ENCODE measurements at regions not wholly inside any gene's neighbourhood (a gene's known extent, or its start where the extent isn't known, plus 50 kb on each side); places are given as distances from the start of the nearest gene placed in this dataset.
"Not testable (repeated sequence)": the region's sequence is repeated elsewhere in the genome, so short reads cannot be mapped to it uniquely, and the experiment has no call there.

DNA sequence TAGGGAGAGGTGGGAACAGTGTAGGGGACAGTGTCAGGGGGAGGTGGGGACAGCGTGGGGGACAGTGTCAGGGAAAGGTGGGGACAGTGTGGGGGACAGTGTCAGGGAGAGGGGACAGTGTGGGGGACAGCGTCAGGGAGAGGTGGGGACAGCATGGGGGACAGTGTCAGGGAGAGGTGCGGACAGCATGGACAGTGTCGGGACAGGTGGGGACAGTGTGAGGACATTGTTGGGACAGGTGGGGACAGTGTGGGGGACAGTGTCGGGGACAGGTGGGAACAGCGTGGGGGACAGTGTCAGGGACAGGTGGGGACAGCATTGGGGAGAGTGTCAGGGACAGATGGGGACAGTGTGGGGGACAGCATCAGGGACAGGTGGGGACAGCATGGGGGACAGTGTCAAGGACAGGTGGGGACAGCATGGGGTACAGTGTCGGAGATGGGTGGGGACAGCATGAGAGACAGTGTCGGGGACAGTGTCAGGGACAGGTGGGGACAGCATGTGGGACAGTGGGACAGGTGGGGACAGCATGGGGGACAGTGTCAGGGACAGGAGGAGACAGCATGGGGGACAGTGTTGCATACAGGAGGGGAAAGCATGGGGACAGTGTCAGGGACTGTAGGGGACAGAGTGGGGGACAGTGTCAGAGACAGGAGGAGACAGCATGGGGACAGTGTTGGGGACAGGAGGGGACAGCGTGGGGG is 139.0 kb downstream of the TMEM121 start:
- no peak overlapping the region for H3K4me3 ChIP-seq
- no peaks in the 10 kb centered on the region for H3K36me3 ChIP-seq
- intact Hi-C loops (cut with DNase I): no loop called here
- H3K4me1 ChIP-seq: peaks cover 0 to 10% (median 3%) of the 10 kb centered on the region in 3 donors
- no peaks in the 10 kb centered on the region for H3K9me3 ChIP-seq
- no peak overlapping the region for H3K27ac ChIP-seq
- TF ChIP-seq, protein P1, sequence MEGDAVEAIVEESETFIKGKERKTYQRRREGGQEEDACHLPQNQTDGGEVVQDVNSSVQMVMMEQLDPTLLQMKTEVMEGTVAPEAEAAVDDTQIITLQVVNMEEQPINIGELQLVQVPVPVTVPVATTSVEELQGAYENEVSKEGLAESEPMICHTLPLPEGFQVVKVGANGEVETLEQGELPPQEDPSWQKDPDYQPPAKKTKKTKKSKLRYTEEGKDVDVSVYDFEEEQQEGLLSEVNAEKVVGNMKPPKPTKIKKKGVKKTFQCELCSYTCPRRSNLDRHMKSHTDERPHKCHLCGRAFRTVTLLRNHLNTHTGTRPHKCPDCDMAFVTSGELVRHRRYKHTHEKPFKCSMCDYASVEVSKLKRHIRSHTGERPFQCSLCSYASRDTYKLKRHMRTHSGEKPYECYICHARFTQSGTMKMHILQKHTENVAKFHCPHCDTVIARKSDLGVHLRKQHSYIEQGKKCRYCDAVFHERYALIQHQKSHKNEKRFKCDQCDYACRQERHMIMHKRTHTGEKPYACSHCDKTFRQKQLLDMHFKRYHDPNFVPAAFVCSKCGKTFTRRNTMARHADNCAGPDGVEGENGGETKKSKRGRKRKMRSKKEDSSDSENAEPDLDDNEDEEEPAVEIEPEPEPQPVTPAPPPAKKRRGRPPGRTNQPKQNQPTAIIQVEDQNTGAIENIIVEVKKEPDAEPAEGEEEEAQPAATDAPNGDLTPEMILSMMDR (IDR thresholded peaks at IDR 0.05): no peak
- TF ChIP-seq POLR2A (IDR thresholded peaks at IDR 0.05): no peak
- no peaks in the 10 kb centered on the region for H3K27me3 ChIP-seq
- WGBS, 2 donors: 66 to 75% methylated on average over 8 to 9 of the region's 9 CpGs
- DNase-seq: no peak

DNA sequence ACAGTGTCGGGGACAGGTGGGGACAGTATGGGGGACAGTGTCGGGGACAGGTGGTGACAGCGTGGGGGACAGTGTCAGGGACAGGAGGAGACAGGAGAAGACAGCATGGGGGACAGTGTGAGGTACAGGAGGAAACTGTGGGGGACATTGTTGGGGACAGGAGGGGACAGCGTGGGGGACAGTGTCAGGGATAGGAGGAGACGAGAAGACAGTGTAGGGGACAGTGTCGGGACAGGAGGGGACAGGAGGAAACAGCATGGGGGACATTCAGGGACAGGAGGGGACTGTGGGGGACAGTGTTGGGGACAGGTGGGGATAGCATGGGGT is 139.5 kb downstream of the TMEM121 start:
- DNase-seq: no peak

DNA sequence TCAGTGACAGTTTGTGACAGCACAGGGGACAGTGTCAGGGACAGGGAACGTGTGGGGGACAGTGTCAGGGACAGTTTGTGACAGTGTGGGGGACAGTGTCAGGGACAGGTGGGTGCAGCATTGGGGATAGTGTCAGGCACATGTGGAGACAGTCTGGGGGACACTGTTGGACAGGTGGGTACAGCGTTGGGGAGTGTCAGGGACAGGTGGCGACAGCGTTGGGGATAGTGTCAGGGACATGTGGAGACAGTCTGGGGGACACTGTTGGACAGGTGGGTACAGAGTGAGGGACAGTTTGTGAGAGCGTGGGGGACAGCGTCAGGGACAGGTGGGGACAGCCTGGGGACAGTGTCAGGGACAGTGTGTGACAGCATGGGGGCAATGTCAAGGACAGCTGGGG is 140.0 kb downstream of the TMEM121 start:
- Histone ChIP-seq H3K27me3 (no peaks in the 10 kb centered on the region), H3K27ac (no peak overlapping the region), H3K4me3 (no peak overlapping the region), H3K4me1 (peaks cover 0 to 10% (median 3%) of the 10 kb centered on the region in 3 donors), H3K9me3 (no peaks in the 10 kb centered on the region), H3K36me3 (no peaks in the 10 kb centered on the region)
- TF ChIP-seq, protein P1 (IDR thresholded peaks at IDR 0.05): no peak
- no peak for TF ChIP-seq POLR2A (IDR thresholded peaks at IDR 0.05)
- 75 to 79% methylated on average over 6 of the region's 6 CpGs for WGBS, 2 donors
- intact Hi-C loops (cut with DNase I): no loop called here
- no peak for DNase-seq

More for the DNA sequence above, 139.5 kb downstream of the TMEM121 start:
- no peaks in the 10 kb centered on the region for H3K27me3 ChIP-seq
- no peaks in the 10 kb centered on the region for H3K36me3 ChIP-seq
- 75 to 78% methylated on average over 6 of the region's 6 CpGs for WGBS, 2 donors
- H3K4me1 ChIP-seq: peaks cover 0 to 10% (median 3%) of the 10 kb centered on the region in 3 donors
- TF ChIP-seq, protein P1 (IDR thresholded peaks at IDR 0.05): no peak
- TF ChIP-seq POLR2A (IDR thresholded peaks at IDR 0.05): no peak
- intact Hi-C loops (cut with DNase I): no loop called here
- no peak overlapping the region for H3K4me3 ChIP-seq
- H3K9me3 ChIP-seq: no peaks in the 10 kb centered on the region
- no peak overlapping the region for H3K27ac ChIP-seq

DNA sequence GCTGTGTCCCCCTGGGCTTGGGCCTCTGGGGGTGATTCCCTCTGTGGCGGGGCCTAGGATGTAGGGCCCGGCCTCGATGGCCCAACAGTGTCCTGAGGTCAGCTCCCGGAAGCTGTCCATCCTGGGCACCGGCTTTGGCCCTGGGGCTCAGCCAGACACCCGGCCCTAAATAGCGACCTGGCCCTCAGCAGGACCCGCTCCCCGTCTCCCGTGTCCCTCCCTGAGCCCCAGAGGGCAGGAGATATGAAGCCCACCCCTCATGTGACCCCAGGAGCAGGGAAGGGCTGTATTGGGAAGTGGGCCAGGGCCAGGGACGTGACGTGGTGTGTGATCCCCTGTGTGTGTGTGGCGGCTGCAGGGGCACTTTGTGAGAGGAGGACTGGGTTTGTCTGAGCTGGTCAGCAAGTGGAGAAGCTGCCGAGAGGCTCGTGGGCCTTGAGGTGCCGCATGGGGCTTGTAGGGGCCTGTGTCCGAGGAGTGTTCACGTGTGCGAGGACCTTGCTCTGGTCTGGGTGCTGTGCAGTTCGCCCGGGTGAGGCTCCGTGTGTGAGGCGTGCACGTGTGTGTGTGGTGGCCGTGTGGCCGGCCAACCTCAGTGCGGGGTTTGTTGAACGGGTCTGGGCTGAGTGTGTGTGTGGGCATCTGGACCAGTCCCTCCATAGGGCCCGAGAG is 140.7 kb downstream of the TMEM121 start:
- DNase-seq: not testable (repeated sequence)
- no CpG with 5 or more reads among the region's 29 CpGs for WGBS, 2 donors

DNA sequence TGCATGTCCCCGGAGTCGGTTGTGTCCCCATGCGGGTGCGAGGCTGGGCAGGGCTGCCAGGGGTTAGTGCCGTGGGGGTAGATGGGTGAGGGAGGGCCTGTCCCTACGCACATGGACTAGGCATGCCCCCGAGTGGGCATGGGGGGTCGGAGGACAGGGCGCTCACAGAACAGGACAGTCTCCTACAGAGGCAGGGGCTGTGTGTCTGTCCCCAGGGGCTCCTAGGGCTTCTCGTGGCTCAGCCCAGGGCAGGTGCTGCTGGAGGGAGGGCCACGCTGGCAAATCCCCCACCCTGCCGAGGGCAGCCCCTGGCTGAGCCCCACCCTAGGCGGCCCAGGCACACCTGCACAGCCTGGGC is 141.3 kb downstream of the TMEM121 start:
- H3K4me3 ChIP-seq; H3K27ac ChIP-seq; H3K4me1 ChIP-seq; H3K27me3 ChIP-seq; H3K9me3 ChIP-seq; DNase-seq; intact Hi-C loops (cut with DNase I); H3K36me3 ChIP-seq: not testable (repeated sequence)
- no CpG with 5 or more reads among the region's 13 CpGs for WGBS, 2 donors

More for the DNA sequence above, 140.7 kb downstream of the TMEM121 start:
- H3K27me3 ChIP-seq; H3K4me1 ChIP-seq; H3K36me3 ChIP-seq; H3K9me3 ChIP-seq; intact Hi-C loops (cut with DNase I); H3K27ac ChIP-seq; H3K4me3 ChIP-seq: not testable (repeated sequence)

DNA sequence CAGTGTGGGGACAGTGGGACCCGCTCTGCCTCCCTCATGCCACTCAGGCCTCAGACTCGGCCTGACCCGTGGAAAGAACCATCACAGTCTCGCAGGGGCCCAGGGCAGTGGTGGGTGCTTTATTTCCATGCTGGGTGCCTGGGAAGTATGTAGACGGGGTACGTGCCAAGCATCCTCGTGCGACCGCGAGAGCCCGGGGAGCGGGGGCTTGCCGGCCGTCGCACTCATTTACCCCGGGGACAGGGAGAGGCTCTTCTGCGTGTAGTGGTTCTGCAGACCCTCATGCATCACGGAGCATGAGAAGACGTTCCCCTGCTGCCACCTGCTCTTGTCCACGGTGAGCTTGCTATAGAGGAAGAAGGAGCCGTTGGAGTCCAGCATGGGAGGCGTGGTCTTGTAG is 141.6 kb downstream of the TMEM121 start:
- intact Hi-C loops (cut with DNase I); H3K9me3 ChIP-seq; H3K27me3 ChIP-seq; H3K27ac ChIP-seq; DNase-seq; H3K4me1 ChIP-seq; H3K4me3 ChIP-seq; H3K36me3 ChIP-seq: not testable (repeated sequence)
- WGBS, 2 donors: no CpG with 5 or more reads among the region's 22 CpGs

DNA sequence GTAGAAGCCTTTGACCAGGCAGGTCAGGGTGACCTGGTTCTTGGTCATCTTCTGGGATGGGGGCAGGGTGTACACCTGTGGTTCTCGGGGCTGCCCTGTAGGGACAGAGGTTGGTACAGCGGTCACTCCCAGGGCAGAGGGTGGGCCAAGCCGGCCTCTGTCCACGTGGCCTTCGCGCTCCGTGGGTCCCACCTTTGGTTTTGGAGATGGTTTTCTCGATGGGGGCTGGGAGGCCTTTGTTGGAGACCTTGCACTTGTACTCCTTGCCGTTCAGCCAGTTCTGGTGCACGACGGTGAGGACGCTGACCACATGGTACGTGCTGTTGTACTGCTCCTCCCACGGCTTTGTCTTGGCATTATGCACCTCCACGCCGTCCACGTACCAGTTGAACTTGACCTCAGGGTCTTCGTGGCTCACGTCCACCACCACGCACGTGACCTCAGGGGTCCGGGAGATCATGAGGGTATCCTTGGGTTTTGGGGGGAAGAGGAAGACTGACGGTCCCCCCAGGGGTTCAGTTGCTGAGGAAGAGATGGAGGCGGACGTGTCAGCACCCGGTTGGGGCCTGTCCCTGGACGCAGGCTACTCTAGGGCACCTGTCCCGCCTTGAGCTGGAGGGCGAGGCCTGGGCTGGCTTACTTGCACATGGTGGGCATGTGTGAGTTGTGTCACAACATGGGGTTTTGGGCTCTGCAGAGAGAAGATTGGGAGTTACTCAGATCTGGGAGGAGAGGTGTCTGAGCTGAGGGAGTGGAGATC is 142.3 kb downstream of the TMEM121 start:
- H3K9me3 ChIP-seq; H3K4me3 ChIP-seq; H3K27ac ChIP-seq; DNase-seq; H3K36me3 ChIP-seq; intact Hi-C loops (cut with DNase I); H3K4me1 ChIP-seq; H3K27me3 ChIP-seq: not testable (repeated sequence)
- 85 to 89% methylated on average over 8 to 11 of the region's 29 CpGs for WGBS, 2 donors

DNA sequence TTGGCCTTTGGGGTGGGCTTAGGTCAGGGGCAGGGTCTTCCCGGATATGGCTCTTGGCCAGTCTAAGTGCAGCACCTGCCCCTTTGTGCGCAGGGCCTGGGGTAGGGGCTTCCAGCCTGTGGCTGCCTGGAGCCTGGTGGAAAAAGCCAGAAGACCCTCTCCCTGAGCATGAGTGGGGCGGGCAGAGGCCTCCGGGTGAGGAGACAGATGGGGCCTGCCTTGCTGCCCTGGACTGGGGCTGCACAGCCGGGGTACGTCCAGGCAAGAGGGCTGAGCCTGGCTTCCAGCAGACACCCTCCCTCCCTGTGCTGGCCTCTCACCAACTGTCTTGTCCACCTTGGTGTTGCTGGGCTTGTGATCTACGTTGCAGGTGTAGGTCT is 142.8 kb downstream of the TMEM121 start:
- DNase-seq; H3K36me3 ChIP-seq; H3K4me3 ChIP-seq; H3K27me3 ChIP-seq; intact Hi-C loops (cut with DNase I); H3K27ac ChIP-seq; H3K9me3 ChIP-seq; H3K4me1 ChIP-seq: not testable (repeated sequence)
- 100% methylated on average over 2 of the region's 7 CpGs; no CpG with 5 or more reads in 1 of the 2 donors for WGBS, 2 donors

DNA sequence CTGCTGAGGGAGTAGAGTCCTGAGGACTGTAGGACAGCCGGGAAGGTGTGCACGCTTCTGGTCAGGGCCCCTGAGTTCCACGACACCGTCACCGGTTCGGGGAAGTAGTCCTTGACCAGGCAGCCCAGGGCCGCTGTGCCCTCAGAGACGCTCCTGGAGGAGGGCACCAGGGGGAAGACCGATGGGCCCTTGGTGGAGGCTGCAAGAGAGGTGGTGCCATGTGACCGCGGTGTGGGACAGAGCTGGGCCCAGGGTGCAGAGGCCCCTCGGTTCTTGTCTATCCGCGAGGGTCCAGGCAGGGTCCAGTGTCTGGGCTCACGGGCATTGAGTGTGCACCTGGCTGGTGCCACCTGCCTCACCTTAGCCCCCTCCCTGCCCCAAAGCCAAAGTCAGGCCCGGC is 143.3 kb downstream of the TMEM121 start:
- DNase-seq; H3K27me3 ChIP-seq; H3K36me3 ChIP-seq; H3K4me3 ChIP-seq; H3K27ac ChIP-seq; H3K4me1 ChIP-seq; H3K9me3 ChIP-seq; intact Hi-C loops (cut with DNase I): not testable (repeated sequence)
- WGBS, 2 donors: no CpG with 5 or more reads among the region's 16 CpGs
